Adrenal gland (tissue), 9 donors: ENCODE measurements at regions not wholly inside any gene's neighbourhood (a gene's known extent, or its start where the extent isn't known, plus 50 kb on each side); places are given as distances from the start of the nearest gene placed in this dataset.

Source experiments
- DNase-seq, 7 donors: peaks; one replicate each; pipeline ENCODE4 v3.0.0-alpha.2; 2019 to 2020
- H3K27ac ChIP-seq, 5 donors: fragments of 200-600 bp; sonication (generic) in 4 of 5; 1 replicate in 3 of 5; 2 replicates in 2 of 5; pipeline versions ENCODE4 v1.5.1 to v1.8.0; 2016 to 2020; ENCODE audit warnings: mild to moderate bottlenecking in 1 of 5
- H3K27me3 ChIP-seq: fragments of 200-600 bp; 2 replicates; pipeline ENCODE4 v1.8.0; 2021
- H3K36me3 ChIP-seq, 2 donors: fragments of 200-600 bp; replicated peaks in 1 of 2; 1 replicate in 1 of 2; 2 replicates in 1 of 2; pipeline versions ENCODE4 v1.5.1 to v1.8.0; 2018 to 2022
- H3K4me1 ChIP-seq, 2 donors: fragments of 200-600 bp; replicated peaks in 1 of 2; 1 replicate in 1 of 2; 2 replicates in 1 of 2; pipeline versions ENCODE4 v1.5.1 to v1.8.0; 2018 to 2021
- H3K4me3 ChIP-seq, 4 donors: fragments of 200-600 bp; sonication (generic) in 3 of 4; one replicate each; pipeline ENCODE4 v1.5.1; 2016 to 2018
- H3K9me3 ChIP-seq, 3 donors: fragments of 200-600 bp; sonication (generic) in 1 of 3; replicated peaks in 1 of 3; 1 replicate in 2 of 3; 2 replicates in 1 of 3; pipeline versions ENCODE4 v1.5.1 to v1.8.0; 2016 to 2021
- POLR2A ChIP-seq, 2 donors: fragments of 450-650 bp; IDR thresholded peaks; one replicate each; pipeline ENCODE4 v1.6.1; 2017; ENCODE audit warnings: antibody characterized with exemption in 2 of 2, mild to moderate bottlenecking in 2 of 2, moderate library complexity in 1 of 2
- WGBS, 4 donors: extraction: QIAGEN DNeasy Blood & Tissue Kit in 2 of 4; methylation state at CpG; one replicate each; pipeline versions ENCODE4 v1.1.5 to v1.1.7; 2013 to 2017; 5-methylcytosine and 5-hydroxymethylcytosine counted together
- intact Hi-C, 2 donors: fragments of 100-400 bp; cut with DNase I; formaldehyde crosslinking; loops; one replicate each; pipeline versions ENCODE4 v1.14.1 to v1.15.0; 2022 to 2023
- TF ChIP-seq, protein P1 (sequence below), 6 experiments: fragments of 450-650 bp in 4 of 6; fragments of 200-600 bp in 2 of 6; sonication (generic) in 1 of 6; IDR thresholded peaks; 1 replicate in 5 of 6; 2 replicates in 1 of 6; pipeline versions ENCODE4 v1.5.1 to v1.8.0; 2016 to 2021; ENCODE audit warnings: antibody characterized with exemption in 6 of 6, mild to moderate bottlenecking in 2 of 6, moderate library complexity in 1 of 6
- donor health status: healthy with polysubstance abuse.
- donor health status: Bipolar disorder and iron deficiency.
- donor health status: DM: yes; HTN: yes; CAD: no.
- donor health status: DM: no; HTN: no; CAD: no.
- donor health status: DM: no; HTN: no; CAD: no.

DNA sequence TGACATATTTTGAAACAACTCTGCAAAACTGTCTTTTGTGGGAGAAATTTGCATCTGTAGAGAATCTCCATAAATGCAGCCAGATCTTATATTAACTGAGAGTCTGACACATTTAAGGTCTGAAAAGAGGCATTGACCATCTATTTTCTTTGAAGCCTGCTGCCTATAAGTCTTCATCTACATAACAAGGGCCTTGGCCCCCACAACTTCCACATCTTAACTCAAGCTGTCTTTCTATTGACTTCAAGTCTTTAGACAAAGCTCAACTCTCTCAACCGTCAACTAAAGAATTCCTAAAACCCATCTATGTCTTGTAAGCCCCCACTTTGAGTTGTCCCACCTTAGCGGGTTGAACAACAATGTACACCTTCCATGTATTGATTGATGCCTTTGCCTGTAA, 72.4 kb upstream of the ADCY1 start:
- H3K9me3 ChIP-seq = no peaks in the 10 kb centered on the region
- no peaks in the 10 kb centered on the region for H3K27me3 ChIP-seq
- TF ChIP-seq, protein P1, sequence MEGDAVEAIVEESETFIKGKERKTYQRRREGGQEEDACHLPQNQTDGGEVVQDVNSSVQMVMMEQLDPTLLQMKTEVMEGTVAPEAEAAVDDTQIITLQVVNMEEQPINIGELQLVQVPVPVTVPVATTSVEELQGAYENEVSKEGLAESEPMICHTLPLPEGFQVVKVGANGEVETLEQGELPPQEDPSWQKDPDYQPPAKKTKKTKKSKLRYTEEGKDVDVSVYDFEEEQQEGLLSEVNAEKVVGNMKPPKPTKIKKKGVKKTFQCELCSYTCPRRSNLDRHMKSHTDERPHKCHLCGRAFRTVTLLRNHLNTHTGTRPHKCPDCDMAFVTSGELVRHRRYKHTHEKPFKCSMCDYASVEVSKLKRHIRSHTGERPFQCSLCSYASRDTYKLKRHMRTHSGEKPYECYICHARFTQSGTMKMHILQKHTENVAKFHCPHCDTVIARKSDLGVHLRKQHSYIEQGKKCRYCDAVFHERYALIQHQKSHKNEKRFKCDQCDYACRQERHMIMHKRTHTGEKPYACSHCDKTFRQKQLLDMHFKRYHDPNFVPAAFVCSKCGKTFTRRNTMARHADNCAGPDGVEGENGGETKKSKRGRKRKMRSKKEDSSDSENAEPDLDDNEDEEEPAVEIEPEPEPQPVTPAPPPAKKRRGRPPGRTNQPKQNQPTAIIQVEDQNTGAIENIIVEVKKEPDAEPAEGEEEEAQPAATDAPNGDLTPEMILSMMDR (IDR thresholded peaks at IDR 0.05) = no peak
- no peak for TF ChIP-seq POLR2A (IDR thresholded peaks at IDR 0.05)
- 43 to 71% (median 60%) methylated on average over 2 of the region's 2 CpGs for WGBS, 4 donors
- H3K27ac ChIP-seq = no peak overlapping the region
- H3K4me1 ChIP-seq = no peaks in the 10 kb centered on the region
- intact Hi-C loops = no loop called here
- no peak overlapping the region for H3K4me3 ChIP-seq
- no peaks in the 10 kb centered on the region for H3K36me3 ChIP-seq
- no peak for DNase-seq

DNA sequence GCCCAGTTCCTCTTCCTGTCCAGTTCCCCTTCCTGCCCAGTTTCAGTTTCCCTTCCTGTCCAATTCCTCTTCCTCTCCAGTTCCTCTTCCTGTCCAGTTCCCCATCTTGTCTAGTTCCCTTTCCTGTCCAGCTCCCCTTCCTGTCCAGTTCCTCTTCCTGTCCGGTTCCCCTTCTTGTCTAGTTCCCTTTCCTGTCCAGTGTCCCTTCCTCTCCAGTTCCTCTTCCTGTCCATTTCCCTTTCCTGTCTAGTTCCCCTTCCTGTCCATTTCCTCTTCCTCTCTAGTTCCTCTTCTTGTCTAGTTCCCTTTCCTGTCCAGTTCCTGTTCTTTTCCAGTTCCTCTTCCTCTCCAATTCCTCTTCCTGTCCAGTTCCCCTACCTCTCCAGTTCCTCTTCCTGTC, 68.1 kb upstream of the ADCY1 start:
- 51 to 74% (median 71%) methylated on average over 1 of the region's 1 CpG for WGBS, 4 donors
- H3K27me3 ChIP-seq = no peaks in the 10 kb centered on the region
- H3K27ac ChIP-seq = no peak overlapping the region
- no peak overlapping the region for H3K4me3 ChIP-seq
- TF ChIP-seq, protein P1 (IDR thresholded peaks at IDR 0.05) = no peak
- TF ChIP-seq POLR2A (IDR thresholded peaks at IDR 0.05) = no peak
- intact Hi-C loops = no loop called here
- peaks cover 0 to 5% (median 0%) of the 10 kb centered on the region in 3 donors for H3K9me3 ChIP-seq
- no peaks in the 10 kb centered on the region for H3K4me1 ChIP-seq
- no peak for DNase-seq
- no peaks in the 10 kb centered on the region for H3K36me3 ChIP-seq

DNA sequence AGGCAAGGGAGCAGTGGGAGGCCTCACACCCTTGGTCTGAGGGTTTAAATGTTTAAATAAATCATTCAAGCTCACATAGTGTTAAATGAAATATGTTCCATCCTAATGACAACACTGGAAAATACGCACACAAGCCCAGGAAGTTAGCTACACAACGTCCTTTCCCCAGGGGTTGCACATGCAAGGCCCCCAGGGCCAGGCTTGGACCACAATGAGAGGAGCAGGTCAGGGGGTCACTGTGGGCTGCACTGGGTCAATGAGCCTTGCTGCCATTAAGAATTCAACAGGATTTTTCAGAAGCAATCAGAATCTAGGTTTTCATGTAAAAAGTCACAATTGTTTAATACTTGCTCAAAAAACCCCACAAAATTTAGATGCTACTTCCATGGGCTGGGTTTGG, 64.9 kb upstream of the ADCY1 start:
- no peak for DNase-seq
- TF ChIP-seq, protein P1 (IDR thresholded peaks at IDR 0.05) = no peak
- TF ChIP-seq POLR2A (IDR thresholded peaks at IDR 0.05) = no peak
- H3K4me1 ChIP-seq = no peaks in the 10 kb centered on the region
- no peak overlapping the region for H3K27ac ChIP-seq
- intact Hi-C loops = no loop called here
- H3K4me3 ChIP-seq = no peak overlapping the region
- H3K36me3 ChIP-seq = no peaks in the 10 kb centered on the region
- WGBS, 4 donors = 50 to 77% (median 62%) methylated on average over 2 of the region's 2 CpGs
- H3K9me3 ChIP-seq = peaks cover 0 to 5% (median 0%) of the 10 kb centered on the region in 3 donors
- no peaks in the 10 kb centered on the region for H3K27me3 ChIP-seq

DNA sequence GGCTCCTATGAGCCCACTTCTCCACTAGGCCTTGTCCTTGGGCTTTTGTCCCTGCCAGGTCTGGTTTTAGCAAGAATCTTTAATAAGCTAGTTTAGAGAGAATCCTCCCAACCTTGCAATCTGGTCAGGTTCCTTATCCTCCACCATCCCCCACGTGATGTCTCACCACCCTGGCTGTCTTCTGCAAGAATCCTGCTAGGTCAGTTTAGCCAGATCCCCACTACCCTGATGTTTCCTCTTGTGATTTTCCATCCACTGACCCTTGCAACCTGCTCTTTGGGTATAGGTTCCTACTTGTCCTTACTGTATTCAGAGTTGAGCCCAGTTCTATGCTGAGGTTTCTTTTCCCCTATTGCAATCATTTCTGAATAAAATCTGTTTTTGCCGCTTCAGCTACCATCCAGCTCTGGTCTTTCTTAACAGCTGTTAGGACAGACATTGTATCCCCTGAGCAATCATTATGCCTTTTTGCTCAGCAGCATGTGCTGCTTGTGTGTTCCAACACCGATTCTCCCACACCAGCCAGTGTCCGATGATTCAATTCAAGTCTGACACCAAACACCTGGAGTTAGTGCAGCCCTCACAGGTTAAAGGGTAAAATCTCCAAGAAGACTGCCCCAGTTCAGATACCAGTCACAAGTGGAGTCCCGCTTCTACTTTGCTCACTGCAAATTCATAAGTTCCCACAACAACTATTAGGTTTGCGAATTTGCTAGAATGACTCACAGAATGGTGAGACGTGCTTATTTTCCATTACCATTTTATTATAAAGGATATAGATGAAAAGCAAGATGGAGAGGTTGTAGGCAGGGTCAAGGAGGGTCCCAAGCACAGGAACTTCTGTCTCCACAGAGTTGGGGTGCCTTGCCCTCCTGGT, 62.2 kb upstream of the ADCY1 start:
- Histone ChIP-seq H3K9me3 (peaks cover 0 to 5% (median 0%) of the 10 kb centered on the region in 3 donors), H3K36me3 (no peaks in the 10 kb centered on the region), H3K27ac (no peak overlapping the region), H3K27me3 (no peaks in the 10 kb centered on the region), H3K4me1 (no peaks in the 10 kb centered on the region), H3K4me3 (no peak overlapping the region)
- DNase-seq = no peak
- TF ChIP-seq, protein P1 (IDR thresholded peaks at IDR 0.05) = no peak
- TF ChIP-seq POLR2A (IDR thresholded peaks at IDR 0.05) = no peak
- 82 to 89% (median 85%) methylated on average over 7 of the region's 7 CpGs for WGBS, 4 donors
- intact Hi-C loops = no loop called here
